CD14-positive monocyte (primary cell): ENCODE measurements at regions not wholly inside any gene's neighbourhood (a gene's known extent, or its start where the extent isn't known, plus 50 kb on each side); places are given as distances from the start of the nearest gene placed in this dataset.

Experiments
- DNase-seq, 3 donors: peaks; one replicate each; pipeline ENCODE4 v3.0.0-alpha.2; 2011 to 2022
- H2AFZ ChIP-seq: 2 replicates; pipeline ENCODE4 v1.6.0; 2012; ENCODE audit warnings: mild to moderate bottlenecking, low read depth, low read length, inconsistent platforms; ENCODE audit not compliant: insufficient read depth, poor library complexity, severe bottlenecking
- H3K27ac ChIP-seq, 2 donors: 1 replicate in 1 of 2; 2 replicates in 1 of 2; pipeline ENCODE4 v1.5.1; 2012 to 2013; ENCODE audit warnings: low read length in 2 of 2, control low read depth in 1 of 2, inconsistent platforms in 1 of 2, low read depth in 1 of 2, mild to moderate bottlenecking in 1 of 2
- H3K27me3 ChIP-seq, 2 donors: one replicate each; pipeline versions ENCODE4 v1.6.0 to v1.6.1; 2011 to 2013; ENCODE audit warnings: low read length in 2 of 2; ENCODE audit not compliant: control insufficient read depth in 2 of 2, insufficient read depth in 2 of 2
- H3K36me3 ChIP-seq, 2 donors: replicated peaks in 1 of 2; 1 replicate in 1 of 2; 2 replicates in 1 of 2; pipeline versions ENCODE4 v1.5.1 to v1.6.1; 2012 to 2013; ENCODE audit warnings: low read length in 2 of 2, control low read depth in 1 of 2, inconsistent platforms in 1 of 2, mild to moderate bottlenecking in 1 of 2; ENCODE audit not compliant: insufficient read depth in 2 of 2, control insufficient read depth in 1 of 2
- H3K4me1 ChIP-seq, 2 donors: 1 replicate in 1 of 2; 2 replicates in 1 of 2; pipeline versions ENCODE4 v1.5.1 to v1.6.1; 2012 to 2013; ENCODE audit warnings: low read length in 2 of 2, control low read depth in 1 of 2, inconsistent platforms in 1 of 2, mild to moderate bottlenecking in 1 of 2, moderate library complexity in 1 of 2; ENCODE audit not compliant: insufficient read depth in 2 of 2, control insufficient read depth in 1 of 2
- H3K4me2 ChIP-seq: replicated peaks from 2 replicates; pipeline ENCODE3; 2012; ENCODE audit warnings: low read length, moderate library complexity, mild to moderate bottlenecking; ENCODE audit not compliant: poor library complexity, severe bottlenecking; ENCODE audit errors: extremely low read depth
- H3K4me3 ChIP-seq, 3 experiments: fragments of 200-600 bp in 1 of 3; sonication (generic) in 1 of 3; replicated peaks in 1 of 3; 1 replicate in 2 of 3; 2 replicates in 1 of 3; pipeline ENCODE4 v1.5.1; 2011 to 2013; ENCODE audit warnings: low read length in 3 of 3, mild to moderate bottlenecking in 3 of 3, control low read depth in 2 of 3, low read depth in 2 of 3, inconsistent platforms in 1 of 3, moderate library complexity in 1 of 3
- H3K79me2 ChIP-seq: 2 replicates; pipeline ENCODE4 v1.6.0; 2012; ENCODE audit warnings: mild to moderate bottlenecking, control low read depth, inconsistent platforms, low read length, moderate library complexity; ENCODE audit not compliant: insufficient read depth
- H3K9ac ChIP-seq: 2 replicates; pipeline ENCODE4 v1.6.0; 2017; ENCODE audit warnings: low read length, mild to moderate bottlenecking; ENCODE audit not compliant: insufficient read depth, poor library complexity, severe bottlenecking
- H3K9me3 ChIP-seq, 2 donors: replicated peaks in 1 of 2; 1 replicate in 1 of 2; 2 replicates in 1 of 2; pipeline versions ENCODE4 v1.5.1 to v1.6.1; 2012 to 2013; ENCODE audit warnings: low read length in 2 of 2, control low read depth in 1 of 2; ENCODE audit not compliant: control insufficient read depth in 1 of 2, insufficient read depth in 1 of 2
- H4K20me1 ChIP-seq: 2 replicates; pipeline ENCODE4 v1.6.0; 2012; ENCODE audit warnings: mild to moderate bottlenecking, low read length, control low read depth, moderate library complexity; ENCODE audit not compliant: insufficient read depth
- H3K27ac Mint-ChIP-seq, 7 donors: one replicate each; pipeline ENCODE4 v1.8.0; 2020; ENCODE audit warnings: mild to moderate bottlenecking in 7 of 7, mixed read lengths in 7 of 7, moderate library complexity in 6 of 7, inconsistent platforms in 2 of 7
- H3K27me3 Mint-ChIP-seq, 3 donors: one replicate each; pipeline ENCODE4 v1.8.0; 2021 to 2022; ENCODE audit warnings: low read depth in 3 of 3, mild to moderate bottlenecking in 3 of 3, mixed read lengths in 3 of 3, moderate library complexity in 3 of 3, inconsistent platforms in 1 of 3
- H3K36me3 Mint-ChIP-seq, 2 donors: one replicate each; pipeline ENCODE4 v1.8.0; 2020; ENCODE audit warnings: mixed read lengths in 2 of 2, inconsistent platforms in 1 of 2, mild to moderate bottlenecking in 1 of 2
- H3K4me1 Mint-ChIP-seq: one replicate; pipeline ENCODE4 v1.8.0; 2020; ENCODE audit warnings: mild to moderate bottlenecking, mixed read lengths
- H3K4me3 Mint-ChIP-seq, 2 donors: one replicate each; pipeline ENCODE4 v1.8.0; 2020; ENCODE audit warnings: mild to moderate bottlenecking in 2 of 2, mixed read lengths in 2 of 2, moderate library complexity in 1 of 2
- H3K9me3 Mint-ChIP-seq, 7 donors: one replicate each; pipeline ENCODE4 v1.8.0; 2020 to 2022; ENCODE audit warnings: mixed read lengths in 7 of 7, mild to moderate bottlenecking in 6 of 7, moderate library complexity in 6 of 7, inconsistent platforms in 2 of 7
- CTCF ChIP-seq: fragments of 200-600 bp; IDR thresholded peaks from one replicate; pipeline ENCODE4 v1.8.0; 2022; ENCODE audit warnings: antibody characterized with exemption, mild to moderate bottlenecking
- WGBS: methylation state at CpG from one replicate; pipeline ENCODE4 v1.1.5; 2013; ENCODE audit warnings: missing lambda C conversion rate; ENCODE audit not compliant: insufficient coverage; 5-methylcytosine and 5-hydroxymethylcytosine counted together
- intact Hi-C, 2 donors: fragments of 100-400 bp; cut with micrococcal nuclease; formaldehyde crosslinking; loops; one replicate each; pipeline versions ENCODE4 v1.15.0 to v1.15.1; 2023

- Histone ChIP-seq H3K4me2 (no peak overlapping the region), H3K9ac (no peak overlapping the region), H3K79me2 (no peaks in the 10 kb centered on the region), H3K27me3 (no peaks in the 10 kb centered on the region), H2AFZ (no peak overlapping the region), H3K4me1 (no peaks in the 10 kb centered on the region), H3K36me3 (peaks cover 0 to under 1% of the 10 kb centered on the region in 2 donors), H4K20me1 (no peaks in the 10 kb centered on the region), H3K27ac (no peak overlapping the region), H3K4me3 (no peak overlapping the region), H3K9me3 (peaks cover under 1% of the 10 kb centered on the region in 2 donors)
- no peak for TF ChIP-seq CTCF
- Mint-ChIP-seq H3K4me3 (no peak overlapping the region), H3K27me3 (peaks cover 2 to 6% (median 3%) of the 10 kb centered on the region in 3 donors), H3K36me3 (peaks cover 0 to 3% of the 10 kb centered on the region in 2 donors), H3K9me3 (peaks cover 0 to 4% (median 3%) of the 10 kb centered on the region in 7 donors), H3K27ac (no peak overlapping the region), H3K4me1 (no peaks in the 10 kb centered on the region)
- intact Hi-C loops: no loop called here
- DNase-seq: no peak
- 100% methylated on average over 3 of the region's 9 CpGs for WGBS
Observed at GRCh38 chr20:60297649-60298048, 339.4 kb downstream of the CDH26 start.

- no peaks in the 10 kb centered on the region for H3K4me1 Mint-ChIP-seq
- TF ChIP-seq CTCF: no peak
- Histone ChIP-seq H3K4me3 (no peak overlapping the region), H3K4me2 (no peak overlapping the region), H3K36me3 (no peaks in the 10 kb centered on the region), H3K79me2 (no peaks in the 10 kb centered on the region), H3K9ac (no peak overlapping the region), H3K27ac (no peak overlapping the region), H4K20me1 (no peaks in the 10 kb centered on the region), H3K9me3 (no peaks in the 10 kb centered on the region), H2AFZ (no peak overlapping the region), H3K4me1 (no peaks in the 10 kb centered on the region), H3K27me3 (no peaks in the 10 kb centered on the region)
- 89% methylated on average over 4 of the region's 5 CpGs for WGBS
- H3K9me3 Mint-ChIP-seq: peaks cover 0 to 1% (median 0%) of the 10 kb centered on the region in 7 donors
- H3K36me3 Mint-ChIP-seq: no peaks in the 10 kb centered on the region
- no peak for DNase-seq
- no peak overlapping the region for H3K27ac Mint-ChIP-seq
- H3K4me3 Mint-ChIP-seq: no peak overlapping the region
- intact Hi-C loops: no loop called here
- peaks cover 2 to 6% (median 3%) of the 10 kb centered on the region in 3 donors for H3K27me3 Mint-ChIP-seq
Observed at GRCh38 chr20:60298647-60299046, 340.4 kb downstream of the CDH26 start.
